GM21576 (cell line): ENCODE measurements at regions not wholly inside any gene's neighbourhood (a gene's known extent, or its start where the extent isn't known, plus 50 kb on each side); places are given as distances from the start of the nearest gene placed in this dataset.
"Not testable (repeated sequence)": the region's sequence is repeated elsewhere in the genome, so short reads cannot be mapped to it uniquely, and the experiment has no call there.

Experiments used
- ATAC-seq: cut with Tn5 transposase; IDR thresholded peaks from one replicate; pipeline ENCODE4 v1.9.1; 2021; ENCODE audit warnings: mild to moderate bottlenecking, moderate library complexity; ENCODE audit not compliant: unreplicated experiment

DNA sequence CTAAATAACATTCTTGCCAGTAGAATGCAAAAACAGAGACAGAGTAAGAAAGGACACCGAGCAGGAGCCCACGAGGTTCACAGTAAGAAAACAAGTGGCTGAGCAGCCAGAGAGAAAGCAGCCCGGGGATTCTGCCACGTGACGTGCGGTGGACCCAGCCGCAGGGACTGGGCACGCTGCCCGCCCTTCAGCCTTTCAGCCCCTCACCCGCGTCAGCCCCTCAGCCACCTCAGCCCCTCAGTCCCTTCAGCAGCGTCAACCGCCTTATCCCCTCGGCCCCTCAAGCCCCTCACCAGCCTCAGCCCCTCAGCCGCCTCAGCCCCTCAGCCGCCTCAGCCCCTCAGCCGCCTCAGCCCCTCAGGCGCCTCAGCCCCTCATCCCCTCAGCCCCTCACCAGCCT lies 1532.2 kb downstream of the REEP3 start:
- not testable (repeated sequence) for ATAC-seq

DNA sequence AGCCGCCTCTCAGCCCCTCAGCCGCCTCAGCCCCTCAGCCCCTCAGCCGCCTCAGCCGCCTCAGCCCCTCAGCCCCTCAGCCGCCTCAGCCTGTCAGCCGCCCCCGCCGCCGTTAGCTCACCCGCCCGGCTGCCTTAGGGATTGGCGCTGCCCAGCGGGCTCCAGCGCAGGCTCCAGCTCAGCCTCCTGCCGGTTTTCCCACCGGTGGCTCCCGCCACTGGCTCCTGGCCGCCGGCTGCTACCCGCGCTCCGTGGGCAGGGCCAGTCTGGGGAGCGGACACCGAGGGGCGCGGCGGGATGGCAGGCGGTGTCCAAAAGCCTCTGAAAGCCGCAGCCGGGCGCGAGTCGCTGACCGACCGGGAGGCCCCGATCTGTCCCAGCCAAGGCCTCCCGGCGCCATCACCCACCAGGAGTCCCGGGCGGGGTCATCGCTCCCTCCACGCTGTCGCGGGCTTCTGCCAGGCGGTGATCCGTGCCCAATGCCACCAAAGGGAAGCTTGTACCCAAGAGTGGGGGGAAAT lies 1532.7 kb downstream of the REEP3 start:
- ATAC-seq, result not testable (repeated sequence)

- not testable (repeated sequence) for ATAC-seq
Measured at GRCh38 chr10:65054701-65055100, 1533.5 kb downstream of the REEP3 start.

- ATAC-seq, result no peak
Measured at GRCh38 chr10:65065278-65065677, 1544.1 kb downstream of the REEP3 start.

DNA sequence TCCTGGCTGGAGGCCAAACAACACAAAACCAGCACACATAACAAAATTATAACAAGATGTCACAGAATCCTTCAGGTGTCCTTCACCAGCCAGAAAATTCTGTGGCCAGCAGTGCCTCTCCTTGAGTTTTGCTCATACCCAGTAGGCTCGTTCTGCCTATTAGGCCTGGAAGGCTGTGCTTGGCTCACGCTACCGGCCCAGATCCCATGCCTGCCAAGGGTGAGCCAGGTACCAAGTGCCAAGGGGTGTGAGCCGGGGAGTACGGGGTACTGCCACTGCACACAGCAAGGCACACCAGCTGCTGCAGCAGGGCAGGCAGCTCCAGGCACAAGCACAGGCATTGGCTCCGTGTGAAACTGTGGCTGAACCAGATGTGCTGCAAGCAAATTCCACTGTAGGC lies 1562.0 kb downstream of the REEP3 start:
- ATAC-seq, result no peak

DNA sequence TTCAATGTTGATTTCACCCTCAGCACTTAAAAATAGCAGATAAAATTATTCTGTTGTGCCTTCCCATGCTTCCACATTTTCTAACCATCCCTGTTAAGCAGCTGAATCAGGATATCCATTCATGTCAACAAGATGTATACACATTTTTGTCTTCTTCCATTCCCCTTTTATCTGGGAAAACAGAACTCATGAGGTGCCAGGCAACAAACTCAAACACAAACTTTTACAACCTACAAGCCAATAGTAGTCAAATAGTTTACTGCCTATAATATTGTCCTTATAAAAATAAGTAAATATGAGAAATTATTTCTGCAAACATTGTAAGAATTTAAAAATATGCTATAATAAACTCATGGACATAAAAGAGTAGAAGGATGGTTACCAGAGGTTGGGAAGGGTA lies 1569.8 kb downstream of the REEP3 start:
- ATAC-seq, result no peak

DNA sequence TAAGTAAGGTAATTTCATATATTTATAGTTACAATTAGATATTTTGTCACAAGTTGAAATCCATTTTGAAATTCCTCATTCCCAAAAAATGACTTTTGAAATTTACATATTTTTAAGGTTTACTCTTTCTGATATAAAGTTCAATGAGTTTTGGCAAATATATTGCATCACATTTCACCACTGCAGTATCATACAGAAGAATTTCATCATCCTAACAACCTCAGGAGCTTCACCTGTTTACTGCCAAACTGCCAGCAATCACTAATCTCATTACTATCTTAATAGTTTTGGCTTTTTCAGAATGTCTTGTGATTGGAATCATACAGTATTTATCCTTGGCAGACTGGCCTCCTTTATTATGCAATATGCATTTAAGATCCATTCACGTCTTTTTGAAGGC lies 1578.9 kb downstream of the REEP3 start:
- no peak for ATAC-seq

GRCh38 chr10:65100881-65101280 lies 1579.7 kb downstream of the REEP3 start:
- not testable (repeated sequence) for ATAC-seq

- no peak for ATAC-seq
Measured at GRCh38 chr10:65110009-65110408, 1588.8 kb downstream of the REEP3 start.

- ATAC-seq, result not testable (repeated sequence)
Measured at GRCh38 chr10:65111059-65111458, 1589.9 kb downstream of the REEP3 start.

DNA sequence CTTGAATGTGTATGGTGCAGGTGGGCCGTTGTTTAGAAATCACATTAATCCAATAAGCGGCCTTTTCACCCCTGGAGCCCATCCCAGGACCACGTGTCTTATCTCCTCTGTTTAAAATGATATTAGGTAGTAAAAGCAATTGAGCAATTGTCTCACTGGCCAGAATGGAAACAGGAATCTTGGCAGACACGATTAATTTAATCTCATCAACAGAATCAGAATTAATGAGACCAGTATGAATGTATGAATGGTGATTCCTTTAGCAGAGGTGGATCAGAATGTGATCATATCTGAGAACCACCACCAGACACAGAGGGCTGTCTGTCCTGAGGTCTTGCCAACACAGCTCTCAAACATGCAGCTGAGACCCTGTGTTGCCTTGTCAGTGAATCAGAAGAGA lies 1591.4 kb downstream of the REEP3 start:
- ATAC-seq, result no peak

- no peak for ATAC-seq
Measured at GRCh38 chr10:65123120-65123519, 1601.9 kb downstream of the REEP3 start.

GRCh38 chr10:65125212-65125611 lies 1604.0 kb downstream of the REEP3 start:
- no peak for ATAC-seq

DNA sequence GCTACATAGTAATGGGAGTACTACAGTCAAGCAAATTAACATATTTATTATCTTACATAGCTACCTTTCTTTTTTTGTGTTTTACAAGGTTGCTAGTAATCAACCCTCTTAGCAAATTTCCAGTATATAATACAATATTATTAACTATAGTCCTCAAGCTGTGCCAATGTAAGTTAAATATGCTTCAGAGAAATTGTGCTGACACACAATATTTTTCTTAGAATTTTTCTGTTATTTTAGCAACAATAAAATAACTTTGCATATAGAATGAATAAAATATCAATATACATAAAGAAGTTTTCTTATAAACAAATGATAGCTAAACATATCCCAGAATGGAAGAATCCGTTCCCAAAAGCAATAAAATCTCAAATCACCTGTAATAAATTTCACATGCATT lies 1605.1 kb downstream of the REEP3 start:
- ATAC-seq, result no peak

GRCh38 chr10:65128277-65128676 lies 1607.1 kb downstream of the REEP3 start:
- no peak for ATAC-seq

- no peak for ATAC-seq
Measured at GRCh38 chr10:65130162-65130758, 1609.1 kb downstream of the REEP3 start.

DNA sequence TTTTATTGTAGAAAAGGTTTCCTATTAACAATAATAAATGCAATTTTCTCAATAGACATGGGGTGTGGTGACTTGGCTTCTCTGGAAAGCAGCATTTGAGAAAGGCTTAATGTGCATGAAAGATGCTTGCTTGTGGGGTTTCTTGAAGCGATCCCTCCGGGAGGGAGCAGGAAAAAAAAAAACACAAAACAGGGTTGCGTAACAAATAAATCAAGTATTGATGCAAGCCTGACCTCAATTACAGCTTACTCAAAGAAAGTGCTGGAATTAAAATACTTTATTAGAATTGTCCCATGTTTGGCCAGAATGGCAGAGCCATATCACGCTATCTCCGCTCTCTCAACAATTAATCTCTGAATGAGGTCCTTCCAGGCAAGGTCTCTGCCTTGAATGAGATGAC lies 1612.5 kb downstream of the REEP3 start:
- no peak for ATAC-seq

DNA sequence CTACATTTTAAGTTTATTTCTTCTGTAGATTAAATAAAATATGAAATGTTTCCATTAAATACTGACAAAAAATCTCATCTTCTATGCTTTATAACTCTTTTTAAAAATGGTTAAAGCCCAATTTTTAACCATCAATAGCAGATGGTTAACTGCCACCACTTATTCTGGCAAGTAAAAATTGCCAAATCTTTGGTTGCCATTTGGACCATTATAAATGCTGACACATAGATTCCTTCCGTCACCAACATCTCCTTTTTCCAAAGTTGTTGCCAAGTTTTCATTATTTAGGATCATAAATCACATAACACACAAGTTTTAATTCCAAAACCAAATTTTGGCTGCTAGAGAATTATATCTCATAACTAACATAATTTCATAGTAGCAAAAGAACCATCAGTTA lies 1614.3 kb downstream of the REEP3 start:
- ATAC-seq, result no peak

DNA sequence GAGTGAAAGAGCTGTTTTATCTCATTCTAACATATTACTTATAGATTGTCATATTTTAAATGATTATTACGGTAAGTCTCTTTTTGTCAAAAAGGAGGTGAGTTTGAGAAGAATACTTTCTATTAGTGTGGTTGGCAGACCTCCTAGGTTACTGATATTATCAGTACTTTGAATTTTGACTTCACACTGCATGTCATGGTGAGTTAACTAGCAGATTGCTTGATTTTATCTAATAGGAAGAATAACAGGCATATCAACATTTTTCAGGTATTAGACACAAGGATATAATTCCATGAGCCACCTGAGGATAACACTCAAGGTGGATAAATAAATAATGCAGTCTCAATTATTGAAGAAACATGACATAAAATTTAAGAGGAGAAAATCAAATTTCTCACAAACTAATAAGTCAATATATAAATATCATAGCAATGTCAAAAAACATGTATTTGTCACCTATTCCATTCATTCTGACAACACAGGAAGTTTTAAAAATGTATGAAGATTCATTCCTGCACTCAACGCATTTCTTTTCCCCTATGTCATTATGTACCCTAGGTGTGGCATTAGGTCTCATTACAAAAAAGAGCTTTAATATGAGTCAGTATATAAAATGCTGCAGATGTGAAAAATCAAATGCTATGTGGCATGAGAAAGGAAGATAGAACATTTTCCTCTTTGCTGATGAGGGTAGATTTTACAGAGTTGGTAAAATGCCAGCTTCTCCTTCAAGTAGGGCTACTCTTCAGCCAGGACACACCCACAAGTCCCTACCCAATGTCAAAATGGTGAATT lies 1621.6 kb downstream of the REEP3 start:
- no peak for ATAC-seq

- ATAC-seq, result no peak
Measured at GRCh38 chr10:65143723-65144122, 1622.5 kb downstream of the REEP3 start.

- no peak for ATAC-seq
Measured at GRCh38 chr10:65149878-65150277, 1628.7 kb downstream of the REEP3 start.

GRCh38 chr10:65166272-65166671 lies 1645.1 kb downstream of the REEP3 start:
- no peak for ATAC-seq
